SU-DHL-6 (cell line): ENCODE measurements at regions not wholly inside any gene's neighbourhood (a gene's known extent, or its start where the extent isn't known, plus 50 kb on each side); places are given as distances from the start of the nearest gene placed in this dataset.

Experiments used
- H2AFZ ChIP-seq: fragments of 200-600 bp; sonication (generic); 2 replicates; pipeline ENCODE4 v1.6.1; 2014; ENCODE audit warnings: low read depth, mild to moderate bottlenecking, moderate library complexity, mixed read lengths, antibody characterized with exemption, low read length; ENCODE audit not compliant: severe bottlenecking
- H3F3A ChIP-seq: fragments of 200-600 bp; shearing (Covaris generic); 2 replicates; pipeline ENCODE4 v1.6.0; 2016; ENCODE audit warnings: antibody characterized with exemption, mild to moderate bottlenecking; ENCODE audit not compliant: insufficient read depth
- H3K27ac ChIP-seq: fragments of 200-600 bp; sonication (generic); 2 replicates; pipeline ENCODE4 v1.5.1; 2016; ENCODE audit warnings: low read depth, mild to moderate bottlenecking, low read length, moderate library complexity, mixed read lengths
- H3K27me3 ChIP-seq: fragments of 200-600 bp; sonication (generic), shearing (Covaris generic); 2 replicates; pipeline ENCODE4 v1.6.0; 2014; ENCODE audit warnings: mild to moderate bottlenecking, low read length
- H3K36me3 ChIP-seq: fragments of 200-600 bp; sonication (generic); 2 replicates; pipeline ENCODE4 v1.6.1; 2014; ENCODE audit warnings: mild to moderate bottlenecking, low read length, mixed read lengths
- H3K4me2 ChIP-seq: fragments of 300-600, 200-600 bp; shearing (Covaris generic), sonication (generic); 2 replicates; pipeline ENCODE4 v1.6.0; 2014; ENCODE audit warnings: low read length, low read depth, mild to moderate bottlenecking; ENCODE audit not compliant: poor library complexity, severe bottlenecking
- H3K4me3 ChIP-seq: fragments of 200-600 bp; sonication (generic); 2 replicates; pipeline ENCODE4 v1.5.1; 2014; ENCODE audit warnings: antibody characterized with exemption, low read length, mild to moderate bottlenecking, mixed read lengths; ENCODE audit not compliant: insufficient read depth, poor library complexity, severe bottlenecking
- H3K79me2 ChIP-seq: fragments of 200-600 bp; sonication (generic); 2 replicates; pipeline ENCODE4 v1.6.1; 2014; ENCODE audit warnings: mild to moderate bottlenecking, low read length, moderate library complexity; ENCODE audit not compliant: insufficient read depth
- H3K9ac ChIP-seq: fragments of 200-600 bp; sonication (generic); 2 replicates; pipeline ENCODE4 v1.7.0; 2014; ENCODE audit warnings: mild to moderate bottlenecking, low read length
- H3K9me2 ChIP-seq: fragments of 200-600 bp; sonication (generic); replicated peaks from 2 replicates; pipeline ENCODE4 v1.6.1; 2014; ENCODE audit warnings: low read length; ENCODE audit not compliant: insufficient read depth
- H3K9me3 ChIP-seq: fragments of 200-600 bp; sonication (generic); 2 replicates; pipeline ENCODE4 v1.6.1; 2014; ENCODE audit warnings: low read length, mixed read lengths; ENCODE audit not compliant: insufficient read depth
- H4K20me1 ChIP-seq: fragments of 200-600 bp; sonication (generic); 2 replicates; pipeline ENCODE4 v1.6.1; 2014; ENCODE audit warnings: low read depth, mild to moderate bottlenecking, antibody characterized with exemption, low read length, moderate library complexity, mixed read lengths
- CTCF ChIP-seq: fragments of 200-600 bp; sonication (generic); IDR thresholded peaks from one replicate; pipeline ENCODE4 v1.5.1; 2017; ENCODE audit warnings: antibody characterized with exemption, mild to moderate bottlenecking, low read length, moderate library complexity; ENCODE audit not compliant: insufficient read depth, poor library complexity, severe bottlenecking
- EZH2phosphoT487 ChIP-seq: fragments of 200-600 bp; sonication (generic), shearing (Covaris generic); conservative IDR thresholded peaks from 2 replicates; pipeline ENCODE4 v1.6.1; 2018; ENCODE audit warnings: mild to moderate bottlenecking, antibody characterized with exemption, low read length, moderate library complexity, mixed read lengths

- H3K4me3 ChIP-seq: no peak overlapping the region
- H3K9me2 ChIP-seq: no peaks in the 10 kb centered on the region
- peaks cover 3% of the 10 kb centered on the region; the same call in 1 of the 2 replicates for H3K27me3 ChIP-seq
- H3K36me3 ChIP-seq: no peaks in the 10 kb centered on the region
- no peaks in the 10 kb centered on the region for H3F3A ChIP-seq
- no peak overlapping the region for H3K9ac ChIP-seq
- no peak overlapping the region for H2AFZ ChIP-seq
- H3K79me2 ChIP-seq: no peaks in the 10 kb centered on the region
- H4K20me1 ChIP-seq: no peaks in the 10 kb centered on the region
- H3K27ac ChIP-seq: no peak overlapping the region
- no peaks in the 10 kb centered on the region for H3K9me3 ChIP-seq
- H3K4me2 ChIP-seq: no peak overlapping the region
- no peak for TF ChIP-seq EZH2phosphoT487
Observed at GRCh38 chr7:68671046-68671445, 927.2 kb upstream of the AUTS2 start.

GRCh38 chr7:68671671-68672070 is 926.6 kb upstream of the AUTS2 start:
- Histone ChIP-seq H3K4me2 (no peak overlapping the region), H4K20me1 (no peaks in the 10 kb centered on the region), H3K79me2 (no peaks in the 10 kb centered on the region), H3K36me3 (no peaks in the 10 kb centered on the region), H2AFZ (no peak overlapping the region), H3K9ac (no peak overlapping the region), H3F3A (no peaks in the 10 kb centered on the region), H3K27ac (no peak overlapping the region), H3K9me3 (no peaks in the 10 kb centered on the region), H3K27me3 (peaks cover 3% of the 10 kb centered on the region; the same call in 1 of the 2 replicates), H3K4me3 (no peak overlapping the region), H3K9me2 (no peaks in the 10 kb centered on the region)
- TF ChIP-seq CTCF: no peak
- no peak for TF ChIP-seq EZH2phosphoT487

- H3K36me3 ChIP-seq: no peaks in the 10 kb centered on the region
- TF ChIP-seq CTCF: no peak
- TF ChIP-seq EZH2phosphoT487: no peak
- no peak overlapping the region for H3K4me2 ChIP-seq
- no peaks in the 10 kb centered on the region for H3K79me2 ChIP-seq
- H3K4me3 ChIP-seq: no peak overlapping the region
- no peaks in the 10 kb centered on the region for H3F3A ChIP-seq
- no peak overlapping the region for H3K9ac ChIP-seq
- peaks cover 3% of the 10 kb centered on the region; the same call in 1 of the 2 replicates for H3K27me3 ChIP-seq
- no peak overlapping the region for H3K27ac ChIP-seq
- H3K9me3 ChIP-seq: no peaks in the 10 kb centered on the region
- H3K9me2 ChIP-seq: no peaks in the 10 kb centered on the region
- H4K20me1 ChIP-seq: no peaks in the 10 kb centered on the region
- no peak overlapping the region for H2AFZ ChIP-seq
Observed at GRCh38 chr7:68674826-68675225, 923.4 kb upstream of the AUTS2 start.

GRCh38 chr7:68676813-68677535 is 921.3 kb upstream of the AUTS2 start:
- H3K27me3 ChIP-seq: no peaks in the 10 kb centered on the region
- no peak overlapping the region for H2AFZ ChIP-seq
- no peaks in the 10 kb centered on the region for H4K20me1 ChIP-seq
- no peaks in the 10 kb centered on the region for H3K36me3 ChIP-seq
- no peak overlapping the region for H3K4me2 ChIP-seq
- no peaks in the 10 kb centered on the region for H3K9me3 ChIP-seq
- TF ChIP-seq CTCF (no peak), EZH2phosphoT487 (no peak)
- no peak overlapping the region for H3K4me3 ChIP-seq
- H3F3A ChIP-seq: no peaks in the 10 kb centered on the region
- no peaks in the 10 kb centered on the region for H3K79me2 ChIP-seq
- H3K9me2 ChIP-seq: no peaks in the 10 kb centered on the region
- no peak overlapping the region for H3K9ac ChIP-seq
- no peak overlapping the region for H3K27ac ChIP-seq
